CD14-positive monocyte (primary cell): ENCODE measurements at regions not wholly inside any gene's neighbourhood (a gene's known extent, or its start where the extent isn't known, plus 50 kb on each side); places are given as distances from the start of the nearest gene placed in this dataset.

Experiments used
- DNase-seq, 3 donors: peaks; one replicate each; pipeline ENCODE4 v3.0.0-alpha.2; 2011 to 2022
- H2AFZ ChIP-seq: 2 replicates; pipeline ENCODE4 v1.6.0; 2012; ENCODE audit warnings: mild to moderate bottlenecking, low read depth, low read length, inconsistent platforms; ENCODE audit not compliant: insufficient read depth, poor library complexity, severe bottlenecking
- H3K27ac ChIP-seq, 2 donors: 1 replicate in 1 of 2; 2 replicates in 1 of 2; pipeline ENCODE4 v1.5.1; 2012 to 2013; ENCODE audit warnings: low read length in 2 of 2, control low read depth in 1 of 2, inconsistent platforms in 1 of 2, low read depth in 1 of 2, mild to moderate bottlenecking in 1 of 2
- H3K27me3 ChIP-seq, 2 donors: one replicate each; pipeline versions ENCODE4 v1.6.0 to v1.6.1; 2011 to 2013; ENCODE audit warnings: low read length in 2 of 2; ENCODE audit not compliant: control insufficient read depth in 2 of 2, insufficient read depth in 2 of 2
- H3K36me3 ChIP-seq, 2 donors: replicated peaks in 1 of 2; 1 replicate in 1 of 2; 2 replicates in 1 of 2; pipeline versions ENCODE4 v1.5.1 to v1.6.1; 2012 to 2013; ENCODE audit warnings: low read length in 2 of 2, control low read depth in 1 of 2, inconsistent platforms in 1 of 2, mild to moderate bottlenecking in 1 of 2; ENCODE audit not compliant: insufficient read depth in 2 of 2, control insufficient read depth in 1 of 2
- H3K4me1 ChIP-seq, 2 donors: 1 replicate in 1 of 2; 2 replicates in 1 of 2; pipeline versions ENCODE4 v1.5.1 to v1.6.1; 2012 to 2013; ENCODE audit warnings: low read length in 2 of 2, control low read depth in 1 of 2, inconsistent platforms in 1 of 2, mild to moderate bottlenecking in 1 of 2, moderate library complexity in 1 of 2; ENCODE audit not compliant: insufficient read depth in 2 of 2, control insufficient read depth in 1 of 2
- H3K4me2 ChIP-seq: replicated peaks from 2 replicates; pipeline ENCODE3; 2012; ENCODE audit warnings: low read length, moderate library complexity, mild to moderate bottlenecking; ENCODE audit not compliant: poor library complexity, severe bottlenecking; ENCODE audit errors: extremely low read depth
- H3K4me3 ChIP-seq, 3 experiments: fragments of 200-600 bp in 1 of 3; sonication (generic) in 1 of 3; replicated peaks in 1 of 3; 1 replicate in 2 of 3; 2 replicates in 1 of 3; pipeline ENCODE4 v1.5.1; 2011 to 2013; ENCODE audit warnings: low read length in 3 of 3, mild to moderate bottlenecking in 3 of 3, control low read depth in 2 of 3, low read depth in 2 of 3, inconsistent platforms in 1 of 3, moderate library complexity in 1 of 3
- H3K79me2 ChIP-seq: 2 replicates; pipeline ENCODE4 v1.6.0; 2012; ENCODE audit warnings: mild to moderate bottlenecking, control low read depth, inconsistent platforms, low read length, moderate library complexity; ENCODE audit not compliant: insufficient read depth
- H3K9ac ChIP-seq: 2 replicates; pipeline ENCODE4 v1.6.0; 2017; ENCODE audit warnings: low read length, mild to moderate bottlenecking; ENCODE audit not compliant: insufficient read depth, poor library complexity, severe bottlenecking
- H3K9me3 ChIP-seq, 2 donors: replicated peaks in 1 of 2; 1 replicate in 1 of 2; 2 replicates in 1 of 2; pipeline versions ENCODE4 v1.5.1 to v1.6.1; 2012 to 2013; ENCODE audit warnings: low read length in 2 of 2, control low read depth in 1 of 2; ENCODE audit not compliant: control insufficient read depth in 1 of 2, insufficient read depth in 1 of 2
- H4K20me1 ChIP-seq: 2 replicates; pipeline ENCODE4 v1.6.0; 2012; ENCODE audit warnings: mild to moderate bottlenecking, low read length, control low read depth, moderate library complexity; ENCODE audit not compliant: insufficient read depth
- H3K27ac Mint-ChIP-seq, 7 donors: one replicate each; pipeline ENCODE4 v1.8.0; 2020; ENCODE audit warnings: mild to moderate bottlenecking in 7 of 7, mixed read lengths in 7 of 7, moderate library complexity in 6 of 7, inconsistent platforms in 2 of 7
- H3K27me3 Mint-ChIP-seq, 3 donors: one replicate each; pipeline ENCODE4 v1.8.0; 2021 to 2022; ENCODE audit warnings: low read depth in 3 of 3, mild to moderate bottlenecking in 3 of 3, mixed read lengths in 3 of 3, moderate library complexity in 3 of 3, inconsistent platforms in 1 of 3
- H3K36me3 Mint-ChIP-seq, 2 donors: one replicate each; pipeline ENCODE4 v1.8.0; 2020; ENCODE audit warnings: mixed read lengths in 2 of 2, inconsistent platforms in 1 of 2, mild to moderate bottlenecking in 1 of 2
- H3K4me1 Mint-ChIP-seq: one replicate; pipeline ENCODE4 v1.8.0; 2020; ENCODE audit warnings: mild to moderate bottlenecking, mixed read lengths
- H3K4me3 Mint-ChIP-seq, 2 donors: one replicate each; pipeline ENCODE4 v1.8.0; 2020; ENCODE audit warnings: mild to moderate bottlenecking in 2 of 2, mixed read lengths in 2 of 2, moderate library complexity in 1 of 2
- H3K9me3 Mint-ChIP-seq, 7 donors: one replicate each; pipeline ENCODE4 v1.8.0; 2020 to 2022; ENCODE audit warnings: mixed read lengths in 7 of 7, mild to moderate bottlenecking in 6 of 7, moderate library complexity in 6 of 7, inconsistent platforms in 2 of 7
- CTCF ChIP-seq: fragments of 200-600 bp; IDR thresholded peaks from one replicate; pipeline ENCODE4 v1.8.0; 2022; ENCODE audit warnings: antibody characterized with exemption, mild to moderate bottlenecking
- WGBS: methylation state at CpG from one replicate; pipeline ENCODE4 v1.1.5; 2013; ENCODE audit warnings: missing lambda C conversion rate; ENCODE audit not compliant: insufficient coverage; 5-methylcytosine and 5-hydroxymethylcytosine counted together
- intact Hi-C, 2 donors: fragments of 100-400 bp; cut with micrococcal nuclease; formaldehyde crosslinking; loops; one replicate each; pipeline versions ENCODE4 v1.15.0 to v1.15.1; 2023

GRCh38 chr13:84290386-84290785 is 408.1 kb upstream of the SLITRK1 start:
- Mint-ChIP-seq H3K27ac (no peak overlapping the region), H3K4me1 (no peaks in the 10 kb centered on the region), H3K4me3 (no peak overlapping the region), H3K27me3 (no peaks in the 10 kb centered on the region), H3K9me3 (peaks cover 0 to 3% (median 2%) of the 10 kb centered on the region in 7 donors), H3K36me3 (no peaks in the 10 kb centered on the region)
- no peaks in the 10 kb centered on the region for H3K79me2 ChIP-seq
- H3K9ac ChIP-seq, result no peak overlapping the region
- H3K4me3 ChIP-seq, result no peak overlapping the region
- intact Hi-C loops, result no loop called here
- no peaks in the 10 kb centered on the region for H3K27me3 ChIP-seq
- WGBS, result no CpG with 5 or more reads among the region's 4 CpGs
- no peak for TF ChIP-seq CTCF
- no peaks in the 10 kb centered on the region for H4K20me1 ChIP-seq
- H2AFZ ChIP-seq, result no peak overlapping the region
- no peaks in the 10 kb centered on the region for H3K36me3 ChIP-seq
- H3K4me1 ChIP-seq, result no peaks in the 10 kb centered on the region
- no peak for DNase-seq
- no peak overlapping the region for H3K27ac ChIP-seq
- no peaks in the 10 kb centered on the region for H3K9me3 ChIP-seq
- H3K4me2 ChIP-seq, result no peak overlapping the region

GRCh38 chr13:84279166-84279565 is 396.9 kb upstream of the SLITRK1 start:
- Histone ChIP-seq H3K4me3 (no peak overlapping the region), H3K4me1 (no peaks in the 10 kb centered on the region), H3K36me3 (no peaks in the 10 kb centered on the region), H4K20me1 (no peaks in the 10 kb centered on the region), H3K4me2 (no peak overlapping the region), H3K27ac (no peak overlapping the region), H3K79me2 (no peaks in the 10 kb centered on the region), H3K27me3 (no peaks in the 10 kb centered on the region), H3K9ac (no peak overlapping the region), H3K9me3 (peaks cover under 1 to 4% of the 10 kb centered on the region in 2 donors), H2AFZ (no peak overlapping the region)
- no peaks in the 10 kb centered on the region for H3K27me3 Mint-ChIP-seq
- intact Hi-C loops, result no loop called here
- H3K27ac Mint-ChIP-seq, result no peak overlapping the region
- no peaks in the 10 kb centered on the region for H3K4me1 Mint-ChIP-seq
- TF ChIP-seq CTCF, result no peak
- 100% methylated on average over 2 of the region's 2 CpGs for WGBS
- no peaks in the 10 kb centered on the region for H3K36me3 Mint-ChIP-seq
- H3K4me3 Mint-ChIP-seq, result no peak overlapping the region
- peaks cover 0 to 7% (median under 1%) of the 10 kb centered on the region in 7 donors for H3K9me3 Mint-ChIP-seq
- DNase-seq, result no peak
